ENCODE measurements at regions not wholly inside any gene's neighbourhood (a gene's known extent, or its start where the extent isn't known, plus 50 kb on each side); places are given as distances from the start of the nearest gene placed in this dataset.

- no peak for TF ChIP-seq EZH2phosphoT487 (IDR thresholded peaks at IDR 0.05; ENCODE audit: low read depth, severe bottlenecking, unreplicated experiment)
- TF ChIP-seq CTCF (IDR thresholded peaks at IDR 0.05; ENCODE audit: poor library complexity): no peak
- no peak for TF ChIP-seq EZH2 (IDR thresholded peaks at IDR 0.05; ENCODE audit: borderline replicate concordance)
These were observed 230.3 kb upstream of the SESN3 start for GRCh38 chr11:95461348-95461747.
